ENCODE measurements at regions not wholly inside any gene's neighbourhood (a gene's known extent, or its start where the extent isn't known, plus 50 kb on each side); places are given as distances from the start of the nearest gene placed in this dataset.

DNA sequence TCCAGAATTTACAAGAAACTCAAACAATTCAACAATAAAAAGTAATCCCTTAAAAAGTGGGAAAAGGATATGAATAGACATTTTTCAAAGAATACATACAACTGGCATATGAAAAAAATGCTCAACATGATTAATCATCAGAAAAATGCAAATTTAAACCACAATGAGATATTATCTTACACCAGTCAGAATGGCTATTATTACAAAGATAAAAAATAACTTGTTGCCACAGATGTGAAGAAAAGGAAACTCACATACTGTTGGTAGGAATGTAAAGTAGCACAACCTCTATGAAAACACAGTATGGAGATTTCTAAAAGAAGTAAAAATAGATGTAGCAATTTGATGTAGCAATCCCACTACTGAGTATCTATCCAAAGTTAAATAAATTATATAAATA lies 65.1 kb upstream of the DIAPH2 start:
- no peak for DNase-seq (ENCODE audit: low spot score in 2 of 2)
- H3K4me3 ChIP-seq (ENCODE audit: low read depth, poor library complexity, severe bottlenecking) = no peak overlapping the region
- intact Hi-C loops (cut with DNase I; ENCODE audit: low total_unique reads) = no loop called here
- TF ChIP-seq, protein P1, sequence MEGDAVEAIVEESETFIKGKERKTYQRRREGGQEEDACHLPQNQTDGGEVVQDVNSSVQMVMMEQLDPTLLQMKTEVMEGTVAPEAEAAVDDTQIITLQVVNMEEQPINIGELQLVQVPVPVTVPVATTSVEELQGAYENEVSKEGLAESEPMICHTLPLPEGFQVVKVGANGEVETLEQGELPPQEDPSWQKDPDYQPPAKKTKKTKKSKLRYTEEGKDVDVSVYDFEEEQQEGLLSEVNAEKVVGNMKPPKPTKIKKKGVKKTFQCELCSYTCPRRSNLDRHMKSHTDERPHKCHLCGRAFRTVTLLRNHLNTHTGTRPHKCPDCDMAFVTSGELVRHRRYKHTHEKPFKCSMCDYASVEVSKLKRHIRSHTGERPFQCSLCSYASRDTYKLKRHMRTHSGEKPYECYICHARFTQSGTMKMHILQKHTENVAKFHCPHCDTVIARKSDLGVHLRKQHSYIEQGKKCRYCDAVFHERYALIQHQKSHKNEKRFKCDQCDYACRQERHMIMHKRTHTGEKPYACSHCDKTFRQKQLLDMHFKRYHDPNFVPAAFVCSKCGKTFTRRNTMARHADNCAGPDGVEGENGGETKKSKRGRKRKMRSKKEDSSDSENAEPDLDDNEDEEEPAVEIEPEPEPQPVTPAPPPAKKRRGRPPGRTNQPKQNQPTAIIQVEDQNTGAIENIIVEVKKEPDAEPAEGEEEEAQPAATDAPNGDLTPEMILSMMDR (IDR thresholded peaks at IDR 0.05) = no peak
- no peak for TF ChIP-seq POLR2A (IDR thresholded peaks at IDR 0.05)

GRCh38 chrX:96621811-96622210 lies 62.8 kb upstream of the DIAPH2 start:
- TF ChIP-seq POLR2A (IDR thresholded peaks at IDR 0.05) = no peak
- TF ChIP-seq, protein P1 (IDR thresholded peaks at IDR 0.05) = no peak
- no peak overlapping the region for H3K4me3 ChIP-seq (ENCODE audit: low read depth, poor library complexity, severe bottlenecking)
- DNase-seq (ENCODE audit: low spot score in 2 of 2) = no peak
- intact Hi-C loops (cut with DNase I; ENCODE audit: low total_unique reads) = no loop called here
- 15 to 25% methylated on average over 1 of the region's 1 CpG for WGBS, 2 donors
